HG03469 (cell line): ENCODE measurements at regions not wholly inside any gene's neighbourhood (a gene's known extent, or its start where the extent isn't known, plus 50 kb on each side); places are given as distances from the start of the nearest gene placed in this dataset.
A peak's percentile ranks its signal among the peaks of the same experiment; 100 is the strongest.

Source experiments
- ATAC-seq: cut with Tn5 transposase; IDR thresholded peaks from one replicate; pipeline ENCODE4 v1.9.1; 2021; ENCODE audit warnings: mild to moderate bottlenecking, moderate library complexity, moderate number of reproducible peaks; ENCODE audit not compliant: unreplicated experiment

DNA sequence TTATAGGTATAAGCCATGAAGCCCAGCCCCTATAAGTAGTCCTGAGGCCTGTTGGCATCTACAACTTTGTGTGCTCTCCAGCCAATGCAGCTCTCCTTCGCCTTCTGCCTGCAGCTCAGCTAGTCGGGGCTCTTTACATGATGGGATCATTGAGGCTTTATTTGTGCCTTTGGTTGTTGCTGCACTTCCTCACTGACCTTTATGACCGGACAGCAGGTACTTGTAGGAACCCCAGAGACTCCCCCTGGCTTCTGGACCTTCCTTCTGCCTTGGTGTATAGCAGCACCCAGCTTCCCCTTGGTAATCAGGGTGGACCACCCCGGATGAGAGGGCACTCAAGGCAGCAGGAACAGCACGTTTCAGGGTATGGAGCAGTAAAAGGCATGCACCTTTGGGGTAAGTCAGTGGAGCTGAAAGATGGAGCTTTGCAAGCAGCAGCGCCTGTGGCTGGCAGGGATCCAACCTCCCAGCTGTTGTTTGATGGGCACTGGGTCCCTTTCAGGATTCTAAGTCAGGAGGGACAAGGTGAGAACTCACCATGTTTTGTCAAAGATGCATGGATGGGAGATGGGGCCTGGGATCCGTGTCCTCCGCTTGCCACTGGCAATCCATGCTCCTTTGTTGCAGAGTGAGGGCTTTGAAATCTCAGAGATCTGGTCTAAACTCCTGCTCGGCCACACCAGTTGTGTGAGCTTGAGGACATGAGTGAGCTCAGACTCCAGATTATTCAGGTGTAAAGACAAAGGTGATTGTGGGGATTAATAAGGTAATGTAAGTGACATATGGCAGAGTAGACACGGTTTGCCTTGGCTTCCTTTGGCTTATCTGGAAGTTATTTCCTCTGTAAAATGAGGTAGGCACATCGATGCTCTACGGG lies 65.1 kb upstream of the KLF13 start:
- ATAC-seq: no peak

GRCh38 chr15:31262143-31262530 lies 64.5 kb upstream of the KLF13 start:
- no peak for ATAC-seq

- ATAC-seq: no peak
Measured at GRCh38 chr15:31262901-31263671, 63.5 kb upstream of the KLF13 start.

DNA sequence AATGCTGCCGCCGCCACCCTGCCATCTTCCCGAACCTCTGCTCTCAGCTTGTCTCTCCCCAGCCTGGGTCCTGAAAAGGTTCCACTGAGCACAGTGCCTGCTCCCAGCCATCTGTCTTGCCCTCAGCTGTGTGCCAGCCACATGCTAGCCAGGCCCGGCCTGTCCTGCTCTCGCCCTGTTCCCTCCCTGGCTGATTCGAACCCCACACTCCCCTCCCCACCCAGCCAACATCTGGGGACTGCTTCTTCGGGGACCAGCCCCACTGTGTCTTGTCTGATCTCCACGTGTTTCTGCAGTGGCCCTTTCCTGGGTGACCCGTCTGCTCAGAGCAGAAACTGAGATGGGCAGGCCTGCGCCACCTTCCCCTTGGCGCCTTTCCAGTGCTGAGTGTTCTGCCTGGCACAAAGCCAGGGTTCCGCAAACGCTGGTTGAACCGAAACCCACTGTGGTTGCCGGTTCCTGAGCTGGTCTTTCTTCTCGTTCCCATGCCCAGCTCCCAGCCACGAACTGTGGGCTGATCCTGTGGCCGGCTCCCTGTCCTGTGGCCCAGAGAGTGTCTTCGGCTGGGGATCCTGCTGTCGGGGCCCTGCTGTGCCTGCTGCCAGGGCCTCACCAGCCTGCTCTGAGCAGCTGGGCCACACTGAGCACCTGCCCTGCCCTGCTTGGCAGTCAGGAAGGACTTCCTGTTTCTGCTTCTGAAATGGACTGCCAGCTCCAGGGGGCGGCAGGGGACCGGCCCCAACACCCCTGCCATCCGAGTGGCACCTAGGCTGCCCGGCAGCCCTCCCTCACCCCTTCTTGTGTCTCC lies 62.7 kb upstream of the KLF13 start:
- no peak for ATAC-seq

GRCh38 chr15:31264559-31265089 lies 62.0 kb upstream of the KLF13 start:
- no peak for ATAC-seq

GRCh38 chr15:31265090-31265870 lies 61.4 kb upstream of the KLF13 start:
- ATAC-seq: no peak

DNA sequence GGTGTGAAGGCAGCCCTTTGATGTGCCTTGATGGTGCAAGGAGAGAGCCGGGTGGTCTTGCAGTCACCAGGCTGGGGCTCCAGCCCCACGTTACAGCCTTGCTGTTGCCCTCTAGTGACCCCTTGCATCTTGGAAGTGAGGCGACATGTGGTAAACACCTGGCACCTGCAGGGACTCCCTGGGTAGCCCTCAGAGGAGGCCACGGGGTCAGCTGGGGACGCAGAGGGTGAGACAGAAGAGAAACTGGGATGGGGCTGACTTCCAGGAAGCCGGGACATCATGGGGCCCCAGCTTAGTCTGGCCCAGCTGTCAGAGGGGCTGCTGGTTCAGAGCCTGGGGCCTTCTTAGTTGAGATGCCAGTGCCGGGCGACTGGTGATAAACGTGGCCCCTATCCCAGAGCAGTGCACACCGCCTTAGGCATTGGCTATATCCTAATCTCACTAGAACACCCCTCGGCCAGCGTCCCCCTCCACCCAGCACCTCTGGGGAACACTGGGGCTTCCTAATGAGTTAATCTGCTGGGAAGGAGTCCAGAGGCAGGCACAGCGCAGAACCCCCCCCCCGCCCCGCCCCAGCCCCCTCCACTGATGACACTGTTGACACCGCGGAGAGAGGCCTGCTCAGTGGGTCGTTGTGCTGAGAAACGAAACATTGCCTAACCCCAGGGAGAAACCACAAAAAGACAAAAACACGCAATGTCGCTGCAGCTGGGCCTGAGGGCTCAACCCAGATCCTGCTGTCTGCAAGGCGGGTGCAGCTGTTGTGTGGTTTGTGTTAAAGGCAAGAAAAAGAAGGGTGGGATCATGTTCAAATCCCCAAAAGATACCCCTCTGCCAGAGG lies 60.5 kb upstream of the KLF13 start:
- ATAC-seq: peak; percentile 46

DNA sequence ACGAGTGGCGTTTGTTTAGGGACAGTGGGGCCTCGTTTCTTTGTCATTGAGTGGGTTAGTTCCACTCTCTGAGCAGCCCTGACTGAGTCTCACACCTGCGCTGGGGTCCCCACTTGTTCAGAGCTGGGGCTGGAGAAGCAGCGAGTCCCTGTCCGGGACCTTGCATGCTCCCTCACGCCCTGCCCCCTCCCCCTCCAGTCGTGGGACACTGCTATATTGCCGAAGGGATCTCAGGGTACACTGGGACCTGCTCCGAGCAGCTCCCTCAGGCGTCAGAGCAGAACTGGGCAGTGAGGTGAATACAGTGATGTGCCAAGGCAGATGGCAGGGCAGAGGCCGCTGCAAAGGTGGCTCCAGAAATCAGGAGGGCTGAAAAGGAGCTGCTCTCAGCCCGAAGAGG lies 59.9 kb upstream of the KLF13 start:
- ATAC-seq: peak; percentile 7

GRCh38 chr15:31267161-31268107 lies 59.2 kb upstream of the KLF13 start:
- no peak for ATAC-seq

- no peak for ATAC-seq
Measured at GRCh38 chr15:31268108-31268501, 58.5 kb upstream of the KLF13 start.

DNA sequence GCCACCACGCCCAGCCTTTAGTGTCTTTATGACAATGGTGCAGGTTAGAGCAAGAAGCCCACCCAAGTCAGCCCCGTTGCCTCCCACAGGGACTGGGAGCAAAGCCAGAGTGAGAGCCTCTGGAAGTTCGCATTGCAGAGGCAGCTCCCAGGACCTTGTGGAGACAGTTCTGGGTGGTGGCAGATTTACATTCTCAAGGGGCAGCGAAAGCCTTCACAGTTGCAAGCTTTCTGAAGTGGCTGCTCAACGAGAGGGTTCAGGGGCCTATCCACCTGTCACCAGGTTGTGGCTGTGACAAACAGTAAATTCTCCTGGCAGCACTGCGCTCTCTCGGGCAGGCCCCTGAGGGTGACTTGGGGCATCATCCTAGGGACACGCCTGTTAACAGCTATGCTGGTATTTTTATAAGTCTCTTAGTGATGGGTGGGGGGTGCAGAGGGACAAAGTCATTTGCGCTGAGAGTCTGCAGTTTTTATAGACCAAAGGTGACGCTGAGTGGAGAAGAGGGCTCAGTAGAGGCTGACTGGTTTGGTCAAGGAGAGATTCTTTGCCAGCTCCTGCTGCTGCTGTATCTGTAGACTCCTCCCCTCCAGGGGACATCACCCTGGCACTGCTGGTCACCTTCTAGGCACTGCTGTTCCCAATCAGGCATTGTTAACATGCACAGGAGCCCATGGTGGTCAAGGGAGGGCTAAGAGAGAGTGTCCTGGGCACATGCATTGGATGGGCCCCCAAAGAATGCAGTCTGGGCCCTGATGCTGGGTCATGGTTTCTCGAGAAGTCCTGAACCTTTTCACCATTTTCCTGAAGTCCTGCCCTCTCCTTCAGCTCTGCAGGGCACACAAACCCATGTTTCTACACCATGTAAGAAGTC lies 57.5 kb upstream of the KLF13 start:
- ATAC-seq: no peak

GRCh38 chr15:31269816-31270575 lies 56.6 kb upstream of the KLF13 start:
- ATAC-seq: no peak

- no peak for ATAC-seq
Measured at GRCh38 chr15:31270767-31271166, 55.9 kb upstream of the KLF13 start.

DNA sequence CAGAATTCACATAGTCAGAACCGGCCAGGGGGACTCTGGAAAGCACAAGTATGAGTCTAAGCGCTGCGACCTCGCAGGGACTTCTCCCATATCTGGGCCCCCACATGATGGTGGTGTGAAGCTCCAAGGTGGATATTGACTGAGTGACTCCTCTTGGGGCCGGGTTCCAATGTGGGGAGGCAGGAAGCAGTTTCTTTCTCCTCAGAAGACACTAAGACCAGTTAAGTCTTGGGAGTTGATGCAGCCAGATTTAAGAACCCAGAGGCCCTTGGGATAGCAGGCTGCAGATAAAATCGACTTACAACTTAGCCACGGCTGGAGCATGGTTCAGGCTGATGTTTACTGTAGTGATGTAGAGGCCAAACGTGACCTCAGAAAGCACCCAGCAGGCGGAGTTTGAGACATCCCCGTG lies 55.4 kb upstream of the KLF13 start:
- ATAC-seq: no peak

DNA sequence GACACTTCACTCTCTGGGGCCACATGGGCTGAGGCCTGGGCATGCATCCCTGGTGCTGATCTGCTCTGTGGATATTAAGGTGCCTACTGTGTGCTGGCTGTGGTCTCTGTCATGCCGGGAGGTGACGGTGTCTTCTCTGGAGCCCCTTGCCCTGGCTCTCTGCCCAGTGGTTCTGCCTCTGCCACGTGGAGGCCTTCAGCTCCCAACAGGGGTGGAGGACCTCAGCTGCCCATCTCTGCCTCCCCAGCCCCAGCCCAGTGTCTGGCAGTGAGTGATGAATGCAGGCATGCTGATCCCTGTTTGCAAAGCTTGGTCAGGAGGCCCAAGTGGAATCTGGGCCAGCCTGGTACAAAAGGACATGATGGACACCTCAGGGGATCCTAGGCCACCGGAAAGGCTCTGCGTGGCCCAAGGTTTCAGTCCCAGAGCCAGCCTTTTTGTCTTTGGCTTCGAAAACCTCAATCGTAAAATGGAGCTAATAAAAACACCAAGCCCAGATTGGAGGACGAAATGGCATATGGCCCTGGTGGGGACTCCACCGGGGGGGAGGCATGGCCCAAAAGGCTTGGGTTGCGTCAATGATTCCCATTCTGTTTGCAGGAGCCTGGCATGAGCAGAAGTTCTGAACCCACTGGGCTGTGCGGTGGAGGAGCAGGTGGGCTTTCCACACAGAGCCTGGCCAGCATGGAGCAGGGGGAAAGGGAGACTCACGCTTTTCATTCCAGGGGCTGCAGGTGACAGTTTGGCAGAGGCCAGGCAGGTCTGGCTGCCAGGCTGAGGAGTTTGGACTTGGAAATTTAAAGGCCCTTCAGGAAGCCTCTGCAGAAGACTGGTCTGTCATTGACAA lies 54.7 kb upstream of the KLF13 start:
- ATAC-seq: no peak
